WTC11 (cell line): ENCODE measurements at regions not wholly inside any gene's neighbourhood (a gene's known extent, or its start where the extent isn't known, plus 50 kb on each side); places are given as distances from the start of the nearest gene placed in this dataset.
"Not testable (repeated sequence)": the region's sequence is repeated elsewhere in the genome, so short reads cannot be mapped to it uniquely, and the experiment has no call there.

ENCODE experiments used
- ATAC-seq: fragments of 200-7000 bp; cut with Tn5 transposase; 2 replicates; pipeline ENCODE4 v1.10.0; 2021; ENCODE audit warnings: mild to moderate bottlenecking, moderate library complexity
- CTCF ChIA-PET: fragments of 300-600 bp; sonication (Branson Sonifier 250); formaldehyde crosslinking; loops from one replicate; lab custom pipeline; 2021; ENCODE audit warnings: antibody characterized with exemption; lab: Charles Lee
- POLR2A ChIA-PET: fragments of 350-600 bp; sonication (Branson Sonifier 250); formaldehyde crosslinking; loops from one replicate; lab custom pipeline; 2021; ENCODE audit warnings: antibody characterized with exemption; lab: Charles Lee
- DNase-seq: peaks from one replicate; pipeline ENCODE4 v3.0.0; 2021; ENCODE audit warnings: low spot score
- H3K27ac Mint-ChIP-seq: 2 replicates; pipeline ENCODE4 v1.8.0; 2021; ENCODE audit warnings: mixed read lengths
- H3K27me3 Mint-ChIP-seq: 2 replicates; pipeline ENCODE4 v1.8.0; 2021; ENCODE audit warnings: low read depth, mild to moderate bottlenecking, moderate library complexity, mixed read lengths
- H3K36me3 Mint-ChIP-seq: 2 replicates; pipeline ENCODE4 v1.8.0; 2021; ENCODE audit warnings: mixed read lengths
- H3K4me1 Mint-ChIP-seq: 2 replicates; pipeline ENCODE4 v1.8.0; 2022; ENCODE audit warnings: mixed read lengths
- H3K4me3 Mint-ChIP-seq: 2 replicates; pipeline ENCODE4 v1.8.0; 2021; ENCODE audit warnings: mild to moderate bottlenecking, moderate library complexity, mixed read lengths
- H3K9me3 Mint-ChIP-seq: 2 replicates; pipeline ENCODE4 v1.8.0; 2021; ENCODE audit warnings: mixed read lengths
- CREM ChIP-seq: sonication (generic); formaldehyde crosslinking; IDR thresholded peaks from 2 replicates; pipeline ENCODE4 v1.8.1; 2022; ENCODE audit warnings: mild to moderate bottlenecking, missing genetic modification reagents, moderate library complexity
- FOXJ3 ChIP-seq: sonication (generic); formaldehyde crosslinking; IDR thresholded peaks from 2 replicates; pipeline ENCODE4 v1.9.0; 2021; ENCODE audit warnings: missing genetic modification reagents, mild to moderate bottlenecking, borderline replicate concordance
- GABPB1 ChIP-seq: sonication (generic); formaldehyde crosslinking; IDR thresholded peaks from 2 replicates; pipeline ENCODE4 v1.8.1; 2023; ENCODE audit warnings: mild to moderate bottlenecking, missing genetic modification reagents
- IRF2 ChIP-seq: sonication (generic); formaldehyde crosslinking; IDR thresholded peaks from 2 replicates; pipeline ENCODE4 v1.8.0; 2022; ENCODE audit warnings: low read depth, missing genetic modification reagents, borderline replicate concordance
- KAT7 ChIP-seq: sonication (generic); formaldehyde crosslinking; IDR thresholded peaks from 2 replicates; pipeline ENCODE4 v1.8.1; 2023; ENCODE audit warnings: missing genetic modification reagents, mild to moderate bottlenecking, borderline replicate concordance
- NFYB ChIP-seq: sonication (generic); formaldehyde crosslinking; conservative IDR thresholded peaks from 2 replicates; pipeline ENCODE4 v1.8.0; 2022; ENCODE audit warnings: low read depth, missing genetic modification reagents
- NR1H2 ChIP-seq: sonication (generic); formaldehyde crosslinking; IDR thresholded peaks from 2 replicates; pipeline ENCODE4 v1.9.0; 2021; ENCODE audit warnings: mild to moderate bottlenecking, moderate library complexity, missing genetic modification reagents
- RORB ChIP-seq: fragments of 250-450 bp; sonication (Bioruptor Pico); IDR thresholded peaks from 2 replicates; pipeline ENCODE4 v1.9.0; 2021; ENCODE audit warnings: mild to moderate bottlenecking
- TEAD4 ChIP-seq: sonication (generic); formaldehyde crosslinking; IDR thresholded peaks from 2 replicates; pipeline ENCODE4 v1.8.0; 2022; ENCODE audit warnings: mild to moderate bottlenecking, missing genetic modification reagents
- ZNF416 ChIP-seq: fragments of 250-450 bp; sonication (Bioruptor Pico); IDR thresholded peaks from 2 replicates; pipeline ENCODE4 v1.9.0; 2021; ENCODE audit warnings: mild to moderate bottlenecking, inconsistent platforms
- TF ChIP-seq, protein P1 (sequence below): fragments of 250-450 bp; sonication (Bioruptor Pico); IDR thresholded peaks from 2 replicates; pipeline ENCODE4 v1.9.0; 2021; ENCODE audit warnings: mild to moderate bottlenecking, borderline replicate concordance
- TF ChIP-seq, protein P2 (sequence below): sonication (generic); formaldehyde crosslinking; IDR thresholded peaks from 2 replicates; pipeline ENCODE4 v1.8.1; 2022; ENCODE audit warnings: mild to moderate bottlenecking, missing genetic modification reagents, moderate library complexity, borderline replicate concordance
- TF ChIP-seq, protein P3 (sequence below): sonication (generic); formaldehyde crosslinking; IDR thresholded peaks from 2 replicates; pipeline ENCODE4 v1.8.1; 2023; ENCODE audit warnings: mild to moderate bottlenecking, missing genetic modification reagents, moderate library complexity
- TF ChIP-seq, protein P4 (sequence below): sonication (generic); formaldehyde crosslinking; IDR thresholded peaks from 2 replicates; pipeline ENCODE4 v1.8.0; 2022; ENCODE audit warnings: missing genetic modification reagents
- TF ChIP-seq, protein P5 (sequence below): fragments of 250-450 bp; sonication (Bioruptor Pico); IDR thresholded peaks from 2 replicates; pipeline ENCODE4 v1.8.0; 2021; ENCODE audit warnings: mild to moderate bottlenecking
- TF ChIP-seq, protein P6 (sequence below): fragments of 250-450 bp; sonication (Bioruptor Pico); IDR thresholded peaks from 2 replicates; pipeline ENCODE4 v2.1.2; 2022; ENCODE audit warnings: mild to moderate bottlenecking, moderate library complexity
- TF ChIP-seq, protein P7 (sequence below): sonication (generic); formaldehyde crosslinking; IDR thresholded peaks from 2 replicates; pipeline ENCODE4 v1.8.1; 2023; ENCODE audit warnings: mild to moderate bottlenecking, missing genetic modification reagents

DNA sequence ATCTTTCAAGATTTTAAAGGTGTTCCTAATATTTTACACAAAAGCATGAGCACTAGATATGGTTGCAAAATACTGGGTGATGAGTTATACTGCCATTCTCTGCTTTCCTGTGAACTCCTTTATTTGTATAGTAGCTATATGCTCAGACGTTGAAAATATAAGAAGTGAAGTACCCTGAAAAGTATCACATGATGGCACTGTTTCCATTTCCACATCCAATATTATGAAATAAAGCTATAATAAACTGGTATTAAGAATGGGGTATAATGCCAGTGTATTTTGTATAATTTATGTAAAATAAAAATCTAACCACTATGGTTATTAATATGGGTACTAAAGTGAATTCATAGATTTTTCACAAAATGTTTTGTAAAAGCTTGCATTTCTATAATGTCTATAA, 79.6 kb upstream of the FOXP2 start:
- no peak for ATAC-seq
- POLR2A ChIA-PET, result no interaction called here
- no peaks in the 10 kb centered on the region for H3K36me3 Mint-ChIP-seq
- no peak for DNase-seq
- no peaks in the 10 kb centered on the region for H3K9me3 Mint-ChIP-seq
- no peak for TF ChIP-seq TEAD4 (CRISPR knock-in tag)
- TF ChIP-seq, protein P1, sequence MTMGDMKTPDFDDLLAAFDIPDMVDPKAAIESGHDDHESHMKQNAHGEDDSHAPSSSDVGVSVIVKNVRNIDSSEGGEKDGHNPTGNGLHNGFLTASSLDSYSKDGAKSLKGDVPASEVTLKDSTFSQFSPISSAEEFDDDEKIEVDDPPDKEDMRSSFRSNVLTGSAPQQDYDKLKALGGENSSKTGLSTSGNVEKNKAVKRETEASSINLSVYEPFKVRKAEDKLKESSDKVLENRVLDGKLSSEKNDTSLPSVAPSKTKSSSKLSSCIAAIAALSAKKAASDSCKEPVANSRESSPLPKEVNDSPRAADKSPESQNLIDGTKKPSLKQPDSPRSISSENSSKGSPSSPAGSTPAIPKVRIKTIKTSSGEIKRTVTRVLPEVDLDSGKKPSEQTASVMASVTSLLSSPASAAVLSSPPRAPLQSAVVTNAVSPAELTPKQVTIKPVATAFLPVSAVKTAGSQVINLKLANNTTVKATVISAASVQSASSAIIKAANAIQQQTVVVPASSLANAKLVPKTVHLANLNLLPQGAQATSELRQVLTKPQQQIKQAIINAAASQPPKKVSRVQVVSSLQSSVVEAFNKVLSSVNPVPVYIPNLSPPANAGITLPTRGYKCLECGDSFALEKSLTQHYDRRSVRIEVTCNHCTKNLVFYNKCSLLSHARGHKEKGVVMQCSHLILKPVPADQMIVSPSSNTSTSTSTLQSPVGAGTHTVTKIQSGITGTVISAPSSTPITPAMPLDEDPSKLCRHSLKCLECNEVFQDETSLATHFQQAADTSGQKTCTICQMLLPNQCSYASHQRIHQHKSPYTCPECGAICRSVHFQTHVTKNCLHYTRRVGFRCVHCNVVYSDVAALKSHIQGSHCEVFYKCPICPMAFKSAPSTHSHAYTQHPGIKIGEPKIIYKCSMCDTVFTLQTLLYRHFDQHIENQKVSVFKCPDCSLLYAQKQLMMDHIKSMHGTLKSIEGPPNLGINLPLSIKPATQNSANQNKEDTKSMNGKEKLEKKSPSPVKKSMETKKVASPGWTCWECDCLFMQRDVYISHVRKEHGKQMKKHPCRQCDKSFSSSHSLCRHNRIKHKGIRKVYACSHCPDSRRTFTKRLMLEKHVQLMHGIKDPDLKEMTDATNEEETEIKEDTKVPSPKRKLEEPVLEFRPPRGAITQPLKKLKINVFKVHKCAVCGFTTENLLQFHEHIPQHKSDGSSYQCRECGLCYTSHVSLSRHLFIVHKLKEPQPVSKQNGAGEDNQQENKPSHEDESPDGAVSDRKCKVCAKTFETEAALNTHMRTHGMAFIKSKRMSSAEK (CRISPR knock-in tag), result no peak
- TF ChIP-seq CREM (CRISPR knock-in tag), result no peak
- TF ChIP-seq KAT7 (CRISPR knock-in tag), result no peak
- TF ChIP-seq ZNF416 (CRISPR knock-in tag), result no peak
- no peak for TF ChIP-seq NR1H2
- TF ChIP-seq, protein P2, sequence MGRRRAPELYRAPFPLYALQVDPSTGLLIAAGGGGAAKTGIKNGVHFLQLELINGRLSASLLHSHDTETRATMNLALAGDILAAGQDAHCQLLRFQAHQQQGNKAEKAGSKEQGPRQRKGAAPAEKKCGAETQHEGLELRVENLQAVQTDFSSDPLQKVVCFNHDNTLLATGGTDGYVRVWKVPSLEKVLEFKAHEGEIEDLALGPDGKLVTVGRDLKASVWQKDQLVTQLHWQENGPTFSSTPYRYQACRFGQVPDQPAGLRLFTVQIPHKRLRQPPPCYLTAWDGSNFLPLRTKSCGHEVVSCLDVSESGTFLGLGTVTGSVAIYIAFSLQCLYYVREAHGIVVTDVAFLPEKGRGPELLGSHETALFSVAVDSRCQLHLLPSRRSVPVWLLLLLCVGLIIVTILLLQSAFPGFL (CRISPR knock-in tag), result no peak
- TF ChIP-seq, protein P3, sequence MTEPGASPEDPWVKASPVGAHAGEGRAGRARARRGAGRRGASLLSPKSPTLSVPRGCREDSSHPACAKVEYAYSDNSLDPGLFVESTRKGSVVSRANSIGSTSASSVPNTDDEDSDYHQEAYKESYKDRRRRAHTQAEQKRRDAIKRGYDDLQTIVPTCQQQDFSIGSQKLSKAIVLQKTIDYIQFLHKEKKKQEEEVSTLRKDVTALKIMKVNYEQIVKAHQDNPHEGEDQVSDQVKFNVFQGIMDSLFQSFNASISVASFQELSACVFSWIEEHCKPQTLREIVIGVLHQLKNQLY (CRISPR knock-in tag), result no peak
- no peak for TF ChIP-seq NFYB (CRISPR knock-in tag)
- TF ChIP-seq, protein P4, sequence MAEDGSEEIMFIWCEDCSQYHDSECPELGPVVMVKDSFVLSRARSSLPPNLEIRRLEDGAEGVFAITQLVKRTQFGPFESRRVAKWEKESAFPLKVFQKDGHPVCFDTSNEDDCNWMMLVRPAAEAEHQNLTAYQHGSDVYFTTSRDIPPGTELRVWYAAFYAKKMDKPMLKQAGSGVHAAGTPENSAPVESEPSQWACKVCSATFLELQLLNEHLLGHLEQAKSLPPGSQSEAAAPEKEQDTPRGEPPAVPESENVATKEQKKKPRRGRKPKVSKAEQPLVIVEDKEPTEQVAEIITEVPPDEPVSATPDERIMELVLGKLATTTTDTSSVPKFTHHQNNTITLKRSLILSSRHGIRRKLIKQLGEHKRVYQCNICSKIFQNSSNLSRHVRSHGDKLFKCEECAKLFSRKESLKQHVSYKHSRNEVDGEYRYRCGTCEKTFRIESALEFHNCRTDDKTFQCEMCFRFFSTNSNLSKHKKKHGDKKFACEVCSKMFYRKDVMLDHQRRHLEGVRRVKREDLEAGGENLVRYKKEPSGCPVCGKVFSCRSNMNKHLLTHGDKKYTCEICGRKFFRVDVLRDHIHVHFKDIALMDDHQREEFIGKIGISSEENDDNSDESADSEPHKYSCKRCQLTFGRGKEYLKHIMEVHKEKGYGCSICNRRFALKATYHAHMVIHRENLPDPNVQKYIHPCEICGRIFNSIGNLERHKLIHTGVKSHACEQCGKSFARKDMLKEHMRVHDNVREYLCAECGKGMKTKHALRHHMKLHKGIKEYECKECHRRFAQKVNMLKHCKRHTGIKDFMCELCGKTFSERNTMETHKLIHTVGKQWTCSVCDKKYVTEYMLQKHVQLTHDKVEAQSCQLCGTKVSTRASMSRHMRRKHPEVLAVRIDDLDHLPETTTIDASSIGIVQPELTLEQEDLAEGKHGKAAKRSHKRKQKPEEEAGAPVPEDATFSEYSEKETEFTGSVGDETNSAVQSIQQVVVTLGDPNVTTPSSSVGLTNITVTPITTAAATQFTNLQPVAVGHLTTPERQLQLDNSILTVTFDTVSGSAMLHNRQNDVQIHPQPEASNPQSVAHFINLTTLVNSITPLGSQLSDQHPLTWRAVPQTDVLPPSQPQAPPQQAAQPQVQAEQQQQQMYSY (CRISPR knock-in tag), result no peak
- no peak for TF ChIP-seq RORB (CRISPR knock-in tag)
- TF ChIP-seq, protein P5, sequence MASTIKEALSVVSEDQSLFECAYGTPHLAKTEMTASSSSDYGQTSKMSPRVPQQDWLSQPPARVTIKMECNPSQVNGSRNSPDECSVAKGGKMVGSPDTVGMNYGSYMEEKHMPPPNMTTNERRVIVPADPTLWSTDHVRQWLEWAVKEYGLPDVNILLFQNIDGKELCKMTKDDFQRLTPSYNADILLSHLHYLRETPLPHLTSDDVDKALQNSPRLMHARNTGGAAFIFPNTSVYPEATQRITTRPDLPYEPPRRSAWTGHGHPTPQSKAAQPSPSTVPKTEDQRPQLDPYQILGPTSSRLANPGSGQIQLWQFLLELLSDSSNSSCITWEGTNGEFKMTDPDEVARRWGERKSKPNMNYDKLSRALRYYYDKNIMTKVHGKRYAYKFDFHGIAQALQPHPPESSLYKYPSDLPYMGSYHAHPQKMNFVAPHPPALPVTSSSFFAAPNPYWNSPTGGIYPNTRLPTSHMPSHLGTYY (CRISPR knock-in tag), result no peak
- TF ChIP-seq FOXJ3 (CRISPR knock-in tag), result no peak
- TF ChIP-seq GABPB1, result no peak
- TF ChIP-seq, protein P6, sequence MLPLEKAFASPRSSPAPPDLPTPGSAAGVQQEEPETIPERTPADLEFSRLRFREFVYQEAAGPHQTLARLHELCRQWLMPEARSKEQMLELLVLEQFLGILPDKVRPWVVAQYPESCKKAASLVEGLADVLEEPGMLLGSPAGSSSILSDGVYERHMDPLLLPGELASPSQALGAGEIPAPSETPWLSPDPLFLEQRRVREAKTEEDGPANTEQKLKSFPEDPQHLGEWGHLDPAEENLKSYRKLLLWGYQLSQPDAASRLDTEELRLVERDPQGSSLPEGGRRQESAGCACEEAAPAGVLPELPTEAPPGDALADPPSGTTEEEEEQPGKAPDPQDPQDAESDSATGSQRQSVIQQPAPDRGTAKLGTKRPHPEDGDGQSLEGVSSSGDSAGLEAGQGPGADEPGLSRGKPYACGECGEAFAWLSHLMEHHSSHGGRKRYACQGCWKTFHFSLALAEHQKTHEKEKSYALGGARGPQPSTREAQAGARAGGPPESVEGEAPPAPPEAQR (CRISPR knock-in tag), result no peak
- TF ChIP-seq, protein P7, sequence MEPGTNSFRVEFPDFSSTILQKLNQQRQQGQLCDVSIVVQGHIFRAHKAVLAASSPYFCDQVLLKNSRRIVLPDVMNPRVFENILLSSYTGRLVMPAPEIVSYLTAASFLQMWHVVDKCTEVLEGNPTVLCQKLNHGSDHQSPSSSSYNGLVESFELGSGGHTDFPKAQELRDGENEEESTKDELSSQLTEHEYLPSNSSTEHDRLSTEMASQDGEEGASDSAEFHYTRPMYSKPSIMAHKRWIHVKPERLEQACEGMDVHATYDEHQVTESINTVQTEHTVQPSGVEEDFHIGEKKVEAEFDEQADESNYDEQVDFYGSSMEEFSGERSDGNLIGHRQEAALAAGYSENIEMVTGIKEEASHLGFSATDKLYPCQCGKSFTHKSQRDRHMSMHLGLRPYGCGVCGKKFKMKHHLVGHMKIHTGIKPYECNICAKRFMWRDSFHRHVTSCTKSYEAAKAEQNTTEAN, result no peak
- TF ChIP-seq IRF2, result no peak
- TF ChIP-seq, all 79 proteins: peak for 0
- H3K4me3 Mint-ChIP-seq, result no peak overlapping the region
- H3K27me3 Mint-ChIP-seq, result no peaks in the 10 kb centered on the region
- CTCF ChIA-PET, result interaction anchor here (0.9 kb wide), 1 partner anchor 91 kb away, joined by 3 read pairs; no protein-coding TSS in a partner anchor
- H3K27ac Mint-ChIP-seq, result no peak overlapping the region
- H3K4me1 Mint-ChIP-seq, result no peaks in the 10 kb centered on the region

DNA sequence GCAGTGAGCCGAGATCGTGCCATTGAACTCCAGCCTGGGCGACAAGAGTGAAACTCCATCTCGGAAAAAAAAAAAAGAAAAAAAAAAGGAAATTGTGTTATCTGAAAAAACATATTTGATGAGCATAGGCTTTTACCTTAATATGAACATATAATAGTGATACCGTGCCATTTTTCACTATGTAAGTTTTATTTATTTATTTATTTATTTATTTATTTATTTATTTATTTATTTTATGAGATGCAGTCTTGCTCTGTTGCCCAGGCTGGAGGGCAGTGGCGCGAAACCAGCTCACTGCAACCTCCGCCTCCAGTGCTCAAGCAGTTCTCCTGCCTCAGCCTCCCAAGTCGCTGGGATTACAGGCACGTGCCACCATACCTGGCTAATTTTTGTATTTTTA, 85.2 kb upstream of the FOXP2 start:
- H3K9me3 Mint-ChIP-seq, H3K27me3 Mint-ChIP-seq, DNase-seq, H3K27ac Mint-ChIP-seq, CTCF ChIA-PET, ATAC-seq, H3K36me3 Mint-ChIP-seq, H3K4me1 Mint-ChIP-seq, POLR2A ChIA-PET, H3K4me3 Mint-ChIP-seq: not testable (repeated sequence)
